Astrocyte (in vitro differentiated cells and primary cell): ENCODE measurements at regions not wholly inside any gene's neighbourhood (a gene's known extent, or its start where the extent isn't known, plus 50 kb on each side); places are given as distances from the start of the nearest gene placed in this dataset.

Source experiments
- CTCF ChIP-seq: IDR thresholded peaks from 2 replicates; pipeline ENCODE4 v1.5.1; 2011; ENCODE audit warnings: low read depth, mild to moderate bottlenecking, inconsistent platforms, low read length, moderate library complexity; ENCODE audit not compliant: insufficient read depth
- EZH2 ChIP-seq: IDR thresholded peaks from 2 replicates; pipeline ENCODE4 v1.6.1; 2012; ENCODE audit warnings: mild to moderate bottlenecking, low read length, inconsistent platforms; ENCODE audit not compliant: insufficient read depth

DNA sequence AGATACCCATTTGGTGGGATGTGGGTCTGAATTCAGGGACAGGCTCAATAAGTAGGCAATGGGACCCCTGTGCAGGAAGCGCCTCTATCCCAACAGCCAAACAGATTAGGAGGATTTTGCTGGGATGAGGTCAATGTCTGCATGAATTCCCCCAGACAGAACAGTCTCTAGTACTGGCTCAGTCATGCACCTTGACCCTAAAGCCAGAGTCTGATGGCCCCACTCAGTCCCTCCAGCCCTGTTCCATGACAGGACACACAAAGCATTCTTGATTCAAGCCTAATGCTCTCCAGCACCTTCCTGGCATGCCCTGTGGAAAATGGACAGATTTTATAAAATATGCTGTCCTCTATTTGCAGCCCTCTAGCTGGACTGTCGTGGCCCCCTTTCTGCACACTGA lies 49.8 kb upstream of the RAB6D start:
- TF ChIP-seq CTCF (no peak), EZH2 (no peak)
